Osteoblast (primary cell): ENCODE measurements at regions not wholly inside any gene's neighbourhood (a gene's known extent, or its start where the extent isn't known, plus 50 kb on each side); places are given as distances from the start of the nearest gene placed in this dataset.

Source experiments
- DNase-seq: peaks from one replicate; pipeline ENCODE4 v3.0.0; 2011; ENCODE audit warnings: low spot score, mixed read lengths; ENCODE audit not compliant: insufficient read length; ENCODE audit errors: missing footprints
- H2AFZ ChIP-seq: 2 replicates; pipeline ENCODE4 v1.6.0; 2011; ENCODE audit warnings: mild to moderate bottlenecking, low read length
- H3K27ac ChIP-seq: 2 replicates; pipeline ENCODE4 v1.5.1; 2011; ENCODE audit warnings: mild to moderate bottlenecking, low read depth, low read length, moderate library complexity
- H3K27me3 ChIP-seq: 2 replicates; pipeline ENCODE4 v1.6.0; 2012; ENCODE audit warnings: mild to moderate bottlenecking, control low read depth, inconsistent platforms, low read length, moderate library complexity; ENCODE audit not compliant: insufficient read depth
- H3K36me3 ChIP-seq: 2 replicates; pipeline ENCODE4 v1.5.1; 2011; ENCODE audit warnings: mild to moderate bottlenecking, low read length, control low read depth, moderate library complexity; ENCODE audit not compliant: insufficient read depth
- H3K4me1 ChIP-seq: 2 replicates; pipeline ENCODE4 v1.5.1; 2011; ENCODE audit warnings: mild to moderate bottlenecking, low read length, control low read depth, moderate library complexity; ENCODE audit not compliant: insufficient read depth
- H3K4me2 ChIP-seq: 2 replicates; pipeline ENCODE4 v1.6.0; 2011; ENCODE audit warnings: mild to moderate bottlenecking, low read length; ENCODE audit not compliant: insufficient read depth
- H3K4me3 ChIP-seq: fragments of 200-600 bp; sonication (generic); 3 replicates; pipeline ENCODE4 v1.5.1; 2012; ENCODE audit warnings: mild to moderate bottlenecking, low read length, inconsistent platforms; ENCODE audit not compliant: insufficient read depth
- H3K79me2 ChIP-seq: 2 replicates; pipeline ENCODE4 v1.6.0; 2012; ENCODE audit warnings: mild to moderate bottlenecking, low read length, control low read depth, inconsistent platforms; ENCODE audit not compliant: insufficient read depth
- H3K9me3 ChIP-seq: 2 replicates; pipeline ENCODE4 v1.5.1; 2011; ENCODE audit warnings: low read depth, low read length, control low read depth
- H4K20me1 ChIP-seq: 2 replicates; pipeline ENCODE4 v1.6.0; 2012; ENCODE audit warnings: mild to moderate bottlenecking, low read length, control low read depth; ENCODE audit not compliant: insufficient read depth
- CTCF ChIP-seq: IDR thresholded peaks from 2 replicates; pipeline ENCODE4 v1.5.1; 2011; ENCODE audit warnings: mild to moderate bottlenecking, low read depth, low read length, moderate library complexity; ENCODE audit errors: extremely low read depth

DNA sequence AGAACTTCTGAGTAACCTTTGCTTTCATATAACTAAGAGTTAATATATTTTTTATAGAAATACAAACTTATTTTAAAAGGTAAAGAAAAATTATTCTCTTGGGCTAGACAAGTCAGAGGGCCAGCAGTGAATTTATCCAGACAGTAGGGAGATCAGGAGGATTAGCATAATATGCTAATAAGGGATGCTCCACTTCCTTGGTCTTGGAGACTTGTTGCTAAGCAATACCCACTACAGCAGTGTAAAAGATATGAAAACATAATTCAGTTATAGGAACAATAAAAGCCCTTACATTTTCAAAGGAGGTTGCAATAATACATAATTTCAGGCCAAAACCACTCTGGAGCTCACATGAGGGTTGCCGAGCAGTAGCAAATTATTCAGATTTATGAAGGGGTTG lies 615.6 kb downstream of the KCNH5 start:
- no peaks in the 10 kb centered on the region for H4K20me1 ChIP-seq
- no peak overlapping the region for H3K27ac ChIP-seq
- H3K27me3 ChIP-seq: no peaks in the 10 kb centered on the region
- no peaks in the 10 kb centered on the region for H3K79me2 ChIP-seq
- peaks cover 4% of the 10 kb centered on the region for H3K9me3 ChIP-seq
- no peak for DNase-seq
- no peak overlapping the region for H3K4me2 ChIP-seq
- H3K36me3 ChIP-seq: no peaks in the 10 kb centered on the region
- no peak overlapping the region for H2AFZ ChIP-seq
- TF ChIP-seq CTCF: no peak
- no peaks in the 10 kb centered on the region for H3K4me1 ChIP-seq
- no peak overlapping the region for H3K4me3 ChIP-seq

GRCh38 chr14:62431496-62431895 lies 613.8 kb downstream of the KCNH5 start:
- DNase-seq: no peak
- Histone ChIP-seq H4K20me1 (no peaks in the 10 kb centered on the region), H2AFZ (no peak overlapping the region), H3K27ac (no peak overlapping the region), H3K9me3 (peaks cover 8% of the 10 kb centered on the region), H3K79me2 (no peaks in the 10 kb centered on the region), H3K36me3 (no peaks in the 10 kb centered on the region), H3K27me3 (no peaks in the 10 kb centered on the region), H3K4me2 (no peak overlapping the region), H3K4me1 (no peaks in the 10 kb centered on the region), H3K4me3 (no peak overlapping the region)
- TF ChIP-seq CTCF: no peak

DNA sequence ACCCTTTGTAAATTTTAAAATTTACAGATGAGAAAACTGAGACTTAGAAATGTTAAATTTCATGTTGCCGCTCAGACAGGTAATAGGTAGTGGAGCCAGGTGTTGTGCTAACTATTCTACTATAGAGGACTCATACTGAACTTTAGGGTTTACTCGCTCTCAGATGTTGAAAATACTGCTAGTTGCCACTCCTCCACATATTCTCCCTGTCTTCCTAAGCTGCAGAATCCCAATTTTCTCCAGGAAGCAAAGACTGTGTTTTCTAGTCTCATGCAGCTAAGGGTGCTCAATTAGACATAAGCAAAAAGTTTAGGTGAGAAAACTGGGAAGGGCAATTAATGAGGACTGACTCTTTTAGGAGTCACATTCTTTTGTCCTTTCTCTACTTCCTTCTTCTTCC lies 612.3 kb downstream of the KCNH5 start:
- Histone ChIP-seq H3K4me1 (no peaks in the 10 kb centered on the region), H3K27ac (no peak overlapping the region)

GRCh38 chr14:62436261-62436660 lies 609.0 kb downstream of the KCNH5 start:
- H3K4me2 ChIP-seq: no peak overlapping the region
- TF ChIP-seq CTCF: no peak
- no peak overlapping the region for H3K27ac ChIP-seq
- no peaks in the 10 kb centered on the region for H3K4me1 ChIP-seq
- H3K9me3 ChIP-seq: peaks cover 12% of the 10 kb centered on the region
- DNase-seq: no peak
- H4K20me1 ChIP-seq: no peaks in the 10 kb centered on the region
- H3K4me3 ChIP-seq: no peak overlapping the region
- H3K27me3 ChIP-seq: no peaks in the 10 kb centered on the region
- no peaks in the 10 kb centered on the region for H3K36me3 ChIP-seq
- no peak overlapping the region for H2AFZ ChIP-seq
- no peaks in the 10 kb centered on the region for H3K79me2 ChIP-seq

More for the DNA sequence above, 612.3 kb downstream of the KCNH5 start:
- Histone ChIP-seq H3K4me2 (no peak overlapping the region), H4K20me1 (no peaks in the 10 kb centered on the region), H3K27me3 (no peaks in the 10 kb centered on the region), H3K4me3 (no peak overlapping the region), H3K9me3 (peaks cover 8% of the 10 kb centered on the region), H2AFZ (no peak overlapping the region), H3K79me2 (no peaks in the 10 kb centered on the region), H3K36me3 (no peaks in the 10 kb centered on the region)
- TF ChIP-seq CTCF: no peak
- no peak for DNase-seq
